Memory B cell (primary cell): ENCODE measurements at regions not wholly inside any gene's neighbourhood (a gene's known extent, or its start where the extent isn't known, plus 50 kb on each side); places are given as distances from the start of the nearest gene placed in this dataset.

ENCODE experiments used
- ATAC-seq: fragments of 150-1000 bp; cut with Tn5 transposase; 2 replicates; pipeline ENCODE4 v1.10.0; 2021; ENCODE audit warnings: low read depth, mild to moderate bottlenecking, moderate library complexity
- DNase-seq, 2 donors: peaks; one replicate each; pipeline ENCODE4 v3.0.0; 2022; ENCODE audit warnings: low spot score in 2 of 2
- H3K27ac Mint-ChIP-seq: one replicate; pipeline ENCODE4 v1.8.0; 2022; ENCODE audit warnings: mild to moderate bottlenecking, moderate library complexity, mixed read lengths
- H3K27me3 Mint-ChIP-seq: one replicate; pipeline ENCODE4 v1.8.0; 2022; ENCODE audit warnings: mixed read lengths
- H3K36me3 Mint-ChIP-seq: one replicate; pipeline ENCODE4 v1.8.0; 2022; ENCODE audit warnings: mild to moderate bottlenecking, mixed read lengths
- H3K4me1 Mint-ChIP-seq: one replicate; pipeline ENCODE4 v1.8.0; 2022; ENCODE audit warnings: mixed read lengths
- H3K4me3 Mint-ChIP-seq: one replicate; pipeline ENCODE4 v1.8.0; 2022; ENCODE audit warnings: mild to moderate bottlenecking, moderate library complexity, mixed read lengths
- H3K9me3 Mint-ChIP-seq: one replicate; pipeline ENCODE4 v1.8.0; 2022; ENCODE audit warnings: mixed read lengths

DNA sequence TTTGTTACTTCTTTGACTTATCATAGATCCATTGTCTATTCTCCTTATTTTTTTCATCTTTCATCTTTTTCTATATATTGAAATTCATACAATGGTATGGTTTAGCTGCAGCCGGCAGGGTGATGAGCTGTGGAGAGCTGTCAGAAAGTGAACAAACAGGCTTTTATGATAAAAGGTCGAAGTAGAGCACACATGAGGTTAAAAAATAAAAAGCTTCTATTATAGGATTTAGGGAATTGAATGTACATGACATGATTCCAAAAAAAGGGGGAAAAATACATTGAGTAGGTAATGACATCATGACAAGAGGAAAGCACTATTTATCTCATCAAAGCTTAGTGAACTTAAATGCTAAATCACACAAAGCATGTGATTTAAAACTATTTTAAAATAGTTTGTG is 884.8 kb downstream of the METTL15 start:
- DNase-seq = no peak
- no peak overlapping the region for H3K4me3 Mint-ChIP-seq
- no peaks in the 10 kb centered on the region for H3K36me3 Mint-ChIP-seq
- H3K4me1 Mint-ChIP-seq = no peaks in the 10 kb centered on the region
- no peaks in the 10 kb centered on the region for H3K9me3 Mint-ChIP-seq
- no peak overlapping the region for H3K27ac Mint-ChIP-seq
- H3K27me3 Mint-ChIP-seq = no peaks in the 10 kb centered on the region
- no peak for ATAC-seq

DNA sequence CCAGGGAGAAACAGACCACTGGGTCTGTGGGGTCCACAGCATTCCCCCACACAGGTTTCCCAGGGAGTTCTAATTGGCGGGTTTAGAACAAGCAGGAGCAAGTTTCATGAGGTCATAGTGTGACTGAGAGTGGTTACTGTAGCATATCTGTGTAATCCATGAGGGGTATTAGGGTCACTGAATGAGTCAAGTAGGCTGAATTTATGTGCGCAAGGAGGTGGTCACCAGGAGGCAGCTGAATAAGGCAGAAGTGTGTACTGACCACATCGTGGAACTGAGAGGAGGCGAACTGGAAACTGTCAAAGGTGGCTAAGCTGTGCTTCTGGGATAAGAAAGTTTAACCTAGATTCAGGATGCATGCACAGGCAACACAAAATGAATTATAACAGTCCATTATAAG is 876.0 kb downstream of the METTL15 start:
- DNase-seq = no peak
- Mint-ChIP-seq H3K9me3 (no peaks in the 10 kb centered on the region), H3K27me3 (no peaks in the 10 kb centered on the region), H3K36me3 (no peaks in the 10 kb centered on the region), H3K4me1 (no peaks in the 10 kb centered on the region), H3K27ac (no peak overlapping the region), H3K4me3 (no peak overlapping the region)
- no peak for ATAC-seq

DNA sequence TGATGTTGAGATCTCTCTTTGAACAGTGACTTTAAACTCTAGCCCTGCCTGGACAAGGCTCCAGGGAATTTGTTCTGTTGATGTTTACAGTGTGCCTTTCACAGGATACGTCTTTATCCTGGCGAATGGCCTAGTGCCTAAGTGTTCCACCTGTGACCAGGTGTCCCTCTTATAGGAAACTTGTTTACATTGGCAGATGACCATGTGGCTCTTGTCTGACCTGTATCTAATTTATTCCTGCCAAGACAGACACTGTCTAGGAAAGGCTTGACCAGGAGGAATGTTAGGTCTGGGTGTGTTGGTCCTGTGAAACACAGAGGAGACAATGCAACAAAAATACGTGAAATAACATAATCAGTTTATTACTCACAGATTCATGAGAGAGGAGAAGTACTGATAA is 875.6 kb downstream of the METTL15 start:
- no peaks in the 10 kb centered on the region for H3K9me3 Mint-ChIP-seq
- no peak overlapping the region for H3K27ac Mint-ChIP-seq
- H3K36me3 Mint-ChIP-seq = no peaks in the 10 kb centered on the region
- H3K4me1 Mint-ChIP-seq = no peaks in the 10 kb centered on the region
- no peaks in the 10 kb centered on the region for H3K27me3 Mint-ChIP-seq
- no peak for ATAC-seq
- DNase-seq = no peak
- no peak overlapping the region for H3K4me3 Mint-ChIP-seq

DNA sequence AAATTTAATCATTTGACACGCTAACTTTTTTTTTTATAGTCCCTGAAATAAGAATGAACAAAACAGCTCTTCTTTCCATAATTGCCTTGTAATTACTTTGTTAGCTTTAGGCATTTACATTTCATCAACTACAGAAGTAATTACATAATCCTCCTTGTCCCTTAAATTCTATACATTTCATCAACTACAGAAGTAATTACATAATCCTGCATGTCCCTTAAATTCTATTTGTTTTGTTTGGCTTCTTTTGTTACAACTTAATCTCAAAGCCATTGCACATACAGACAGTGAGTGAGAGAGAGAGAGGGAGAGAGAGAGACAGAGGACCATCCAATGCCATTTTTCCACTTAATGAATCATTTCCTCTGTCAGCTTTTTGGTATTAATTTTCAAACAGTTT is 873.2 kb downstream of the METTL15 start:
- DNase-seq = no peak
- Mint-ChIP-seq H3K36me3 (no peaks in the 10 kb centered on the region), H3K27me3 (no peaks in the 10 kb centered on the region), H3K9me3 (no peaks in the 10 kb centered on the region), H3K4me1 (no peaks in the 10 kb centered on the region), H3K27ac (no peak overlapping the region), H3K4me3 (no peak overlapping the region)
- no peak for ATAC-seq

DNA sequence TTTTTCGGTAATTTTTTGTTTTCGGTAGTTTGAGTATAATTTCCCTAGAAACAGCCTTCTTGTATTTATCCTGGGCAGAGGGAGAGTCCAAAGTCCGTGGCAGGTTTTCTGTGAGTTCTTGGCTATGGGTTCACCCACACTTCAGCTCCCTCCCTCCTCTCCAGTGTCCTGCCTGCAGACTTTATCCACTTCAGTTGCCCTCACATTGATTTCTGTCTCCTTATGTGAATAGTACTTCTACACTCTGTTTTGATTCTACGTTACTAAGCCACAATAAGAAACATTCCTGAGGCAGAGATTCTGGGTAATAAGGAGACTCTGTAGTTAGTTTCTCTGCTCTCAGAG is 868.6 kb downstream of the METTL15 start:
- H3K4me1 Mint-ChIP-seq = no peaks in the 10 kb centered on the region
- H3K9me3 Mint-ChIP-seq = peaks cover 7% of the 10 kb centered on the region
- no peak for DNase-seq
- H3K27me3 Mint-ChIP-seq = no peaks in the 10 kb centered on the region
- no peaks in the 10 kb centered on the region for H3K36me3 Mint-ChIP-seq
- H3K27ac Mint-ChIP-seq = no peak overlapping the region
- ATAC-seq = no peak
- no peak overlapping the region for H3K4me3 Mint-ChIP-seq

DNA sequence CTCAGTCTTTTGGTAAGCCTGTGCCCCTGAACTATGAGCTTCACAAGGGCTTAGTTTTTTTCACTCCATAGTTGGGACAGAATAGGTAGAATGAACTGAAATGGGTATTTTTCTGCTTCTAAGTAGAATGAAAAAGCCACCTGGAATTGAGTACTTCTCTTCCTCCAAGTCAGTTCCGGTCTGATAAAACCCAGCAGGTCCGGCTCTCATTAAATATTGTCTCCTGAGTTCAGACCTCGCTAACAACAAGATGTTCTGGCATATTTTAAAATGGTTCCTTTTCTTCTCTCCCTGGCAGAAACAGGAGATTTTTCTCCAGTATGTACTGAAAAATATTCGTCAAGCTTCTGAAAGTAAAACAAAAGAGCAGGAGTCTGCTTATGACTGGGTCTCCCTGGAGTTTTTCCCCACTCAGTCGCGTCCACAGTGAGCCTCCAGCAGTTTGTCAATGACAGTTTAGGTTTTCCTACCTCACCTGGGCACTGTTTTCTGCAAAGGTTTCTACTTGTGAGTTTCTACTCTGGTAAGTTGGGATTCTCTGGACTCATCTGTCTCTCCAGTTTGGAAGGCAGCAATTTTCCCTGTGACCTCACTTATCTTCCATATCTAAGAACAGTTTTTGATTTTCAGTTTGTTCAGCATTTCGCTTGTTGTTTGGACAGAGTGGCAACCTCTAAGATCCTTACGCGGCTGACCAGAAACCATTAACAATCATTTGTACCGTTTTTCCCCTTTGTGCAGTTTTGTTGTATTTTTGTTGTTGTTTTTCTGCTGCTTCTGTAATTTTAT is 868.0 kb downstream of the METTL15 start:
- no peak for DNase-seq
- ATAC-seq = no peak
- Mint-ChIP-seq H3K36me3 (no peaks in the 10 kb centered on the region), H3K9me3 (peaks cover 7% of the 10 kb centered on the region), H3K4me1 (no peaks in the 10 kb centered on the region), H3K4me3 (no peak overlapping the region), H3K27me3 (no peaks in the 10 kb centered on the region), H3K27ac (no peak overlapping the region)

DNA sequence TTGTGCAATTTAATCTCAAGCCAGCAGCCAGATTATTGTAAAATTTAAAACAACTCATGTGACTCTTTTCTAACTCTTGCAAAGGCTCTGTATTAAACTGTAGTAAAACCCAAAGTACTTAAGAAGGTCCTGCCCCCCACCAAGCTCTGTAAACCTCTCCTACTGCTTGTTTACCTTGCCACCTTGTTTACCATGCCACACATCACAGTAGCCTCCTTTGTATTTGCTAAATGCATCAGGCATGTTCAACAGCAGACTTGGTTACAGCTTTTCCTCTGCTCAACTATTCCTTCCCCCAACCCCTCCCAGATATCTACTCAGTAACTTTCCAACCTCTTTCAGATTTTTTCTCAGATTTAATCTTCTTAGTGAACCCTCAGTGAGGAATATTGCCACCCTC is 861.6 kb downstream of the METTL15 start:
- no peak overlapping the region for H3K27ac Mint-ChIP-seq
- H3K4me1 Mint-ChIP-seq = no peaks in the 10 kb centered on the region
- no peak for ATAC-seq
- H3K9me3 Mint-ChIP-seq = peaks cover 4% of the 10 kb centered on the region
- H3K36me3 Mint-ChIP-seq = no peaks in the 10 kb centered on the region
- no peak for DNase-seq
- H3K27me3 Mint-ChIP-seq = no peaks in the 10 kb centered on the region
- H3K4me3 Mint-ChIP-seq = no peak overlapping the region

DNA sequence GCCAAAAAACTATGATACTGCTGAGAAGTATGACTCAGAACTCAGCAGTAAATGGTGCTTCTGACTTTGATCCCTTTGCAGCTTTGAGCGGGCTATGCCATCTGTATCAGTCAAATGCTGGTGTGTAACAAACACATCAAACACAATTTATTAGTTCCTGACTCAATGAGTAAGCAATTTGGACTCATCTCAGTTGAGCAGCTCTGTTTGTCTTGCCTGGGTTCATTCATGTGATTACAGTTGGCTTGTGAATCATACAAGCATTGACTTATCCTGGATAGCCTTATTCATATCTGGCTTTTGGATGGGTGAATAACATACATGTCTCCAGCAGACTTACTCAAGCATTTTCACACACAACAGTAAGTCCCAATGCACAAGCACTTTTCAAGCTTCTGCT is 858.8 kb downstream of the METTL15 start:
- DNase-seq = no peak
- Mint-ChIP-seq H3K4me3 (no peak overlapping the region), H3K27me3 (no peaks in the 10 kb centered on the region), H3K36me3 (no peaks in the 10 kb centered on the region), H3K9me3 (no peaks in the 10 kb centered on the region), H3K4me1 (no peaks in the 10 kb centered on the region), H3K27ac (no peak overlapping the region)
- no peak for ATAC-seq

DNA sequence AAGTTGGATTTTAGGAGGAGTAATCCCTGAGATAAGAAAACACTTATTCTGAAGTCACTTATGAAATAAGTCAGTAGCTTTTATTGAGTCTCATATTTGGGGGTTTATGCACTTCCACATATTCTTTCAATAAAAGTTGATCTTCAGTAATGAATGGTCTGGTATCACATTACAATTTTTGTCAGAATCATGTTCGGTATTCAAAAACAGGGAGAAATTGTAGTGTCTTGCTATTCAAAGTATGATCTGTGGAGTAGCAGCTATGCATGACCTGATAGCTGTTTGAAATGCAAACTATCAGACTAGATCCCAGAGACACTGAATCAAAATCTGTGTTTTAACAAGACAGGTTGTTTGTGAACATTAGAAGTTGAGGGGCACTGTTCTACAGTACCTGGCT is 857.6 kb downstream of the METTL15 start:
- Mint-ChIP-seq H3K27me3 (no peaks in the 10 kb centered on the region), H3K4me1 (no peaks in the 10 kb centered on the region), H3K27ac (no peak overlapping the region), H3K36me3 (no peaks in the 10 kb centered on the region), H3K9me3 (peaks cover 1% of the 10 kb centered on the region), H3K4me3 (no peak overlapping the region)
- ATAC-seq (no peak), DNase-seq (no peak)

DNA sequence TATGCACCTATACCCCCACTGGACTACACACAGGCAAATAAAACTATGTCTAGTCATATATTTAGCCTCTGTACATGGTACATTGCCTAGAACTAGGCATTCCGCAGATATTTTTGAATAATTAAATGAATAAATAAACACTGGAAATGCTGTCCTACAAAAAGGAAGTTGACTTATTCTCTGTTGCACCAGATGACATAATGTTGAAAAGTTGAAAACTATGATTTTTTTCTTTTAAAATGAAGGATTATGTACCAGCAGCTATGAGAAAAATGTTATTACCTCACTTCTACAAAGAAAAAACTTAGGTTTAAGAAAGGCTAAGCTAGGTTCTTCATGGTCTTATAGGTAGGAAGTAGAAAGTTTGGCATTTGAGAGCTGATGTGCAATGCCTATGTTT is 856.6 kb downstream of the METTL15 start:
- H3K9me3 Mint-ChIP-seq = peaks cover 2% of the 10 kb centered on the region

DNA sequence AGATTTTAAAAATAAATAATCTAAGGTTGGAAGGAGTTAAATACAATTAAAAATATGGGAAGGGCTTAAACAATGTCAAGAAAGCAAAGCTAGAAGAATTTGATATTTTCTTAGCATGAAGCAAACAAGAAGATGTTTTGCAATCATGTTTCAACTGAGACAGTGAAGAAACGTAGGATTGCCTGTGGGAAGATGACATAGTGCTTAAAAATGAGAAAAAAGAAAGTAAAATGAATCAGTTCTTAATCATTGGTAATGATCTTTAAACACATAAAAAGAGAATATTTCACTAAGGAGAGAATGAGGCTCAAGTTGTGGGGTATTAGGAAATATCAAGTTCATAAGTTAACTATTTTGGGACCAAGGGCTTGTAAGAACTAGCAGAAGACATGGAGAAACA is 855.0 kb downstream of the METTL15 start:
- Mint-ChIP-seq H3K36me3 (no peaks in the 10 kb centered on the region), H3K4me3 (no peak overlapping the region), H3K27me3 (no peaks in the 10 kb centered on the region), H3K4me1 (no peaks in the 10 kb centered on the region), H3K9me3 (peaks cover 3% of the 10 kb centered on the region), H3K27ac (no peak overlapping the region)
- DNase-seq (no peak), ATAC-seq (no peak)

More for the DNA sequence above, 856.6 kb downstream of the METTL15 start:
- ATAC-seq = no peak
- Mint-ChIP-seq H3K36me3 (no peaks in the 10 kb centered on the region), H3K4me1 (no peaks in the 10 kb centered on the region), H3K27me3 (no peaks in the 10 kb centered on the region), H3K27ac (no peak overlapping the region), H3K4me3 (no peak overlapping the region)
- DNase-seq = no peak

DNA sequence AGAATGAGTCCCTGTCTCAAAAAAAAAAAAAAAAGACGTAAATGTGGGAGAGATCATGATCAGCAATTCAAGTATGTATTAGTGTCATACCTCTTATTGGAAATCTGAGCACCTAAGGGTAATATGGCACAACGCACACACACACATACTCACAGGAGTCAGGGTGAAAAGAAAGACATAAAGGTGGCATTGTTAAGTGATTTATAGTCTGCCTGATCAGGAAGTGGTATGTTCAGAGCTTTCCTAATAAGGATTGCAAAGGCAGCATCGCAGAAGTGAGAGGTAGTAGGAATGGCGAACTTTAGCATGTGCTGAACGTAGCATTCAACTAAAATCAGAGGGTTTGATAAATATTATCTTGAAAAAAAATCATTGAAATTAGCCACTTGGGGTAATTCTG is 854.3 kb downstream of the METTL15 start:
- DNase-seq (no peak), ATAC-seq (no peak)
- no peak overlapping the region for H3K4me3 Mint-ChIP-seq
- H3K27me3 Mint-ChIP-seq = no peaks in the 10 kb centered on the region
- no peak overlapping the region for H3K27ac Mint-ChIP-seq
- H3K4me1 Mint-ChIP-seq = no peaks in the 10 kb centered on the region
- H3K36me3 Mint-ChIP-seq = no peaks in the 10 kb centered on the region
- peaks cover 3% of the 10 kb centered on the region for H3K9me3 Mint-ChIP-seq

DNA sequence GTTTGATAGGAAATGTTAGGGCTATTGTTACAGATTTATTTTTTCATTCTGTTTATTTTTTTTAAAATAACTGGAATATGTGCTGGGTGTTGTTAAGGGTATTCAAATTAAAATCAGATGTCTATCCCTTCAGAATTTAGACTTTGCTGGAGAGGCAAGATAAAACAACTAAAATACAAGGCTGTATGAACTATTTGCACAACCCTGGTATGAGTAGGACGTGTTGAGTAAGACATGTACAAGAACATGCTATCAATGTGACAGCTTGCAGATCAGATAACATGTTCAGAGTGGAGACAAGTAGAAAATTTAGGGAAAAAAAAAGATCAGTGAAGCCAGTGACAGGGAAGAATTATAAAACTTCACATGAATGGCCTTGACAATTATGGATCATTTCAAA is 853.5 kb downstream of the METTL15 start:
- no peaks in the 10 kb centered on the region for H3K36me3 Mint-ChIP-seq
- H3K9me3 Mint-ChIP-seq = peaks cover 4% of the 10 kb centered on the region
- no peak for ATAC-seq
- H3K4me1 Mint-ChIP-seq = no peaks in the 10 kb centered on the region
- DNase-seq = no peak
- no peak overlapping the region for H3K27ac Mint-ChIP-seq
- no peak overlapping the region for H3K4me3 Mint-ChIP-seq
- H3K27me3 Mint-ChIP-seq = no peaks in the 10 kb centered on the region

DNA sequence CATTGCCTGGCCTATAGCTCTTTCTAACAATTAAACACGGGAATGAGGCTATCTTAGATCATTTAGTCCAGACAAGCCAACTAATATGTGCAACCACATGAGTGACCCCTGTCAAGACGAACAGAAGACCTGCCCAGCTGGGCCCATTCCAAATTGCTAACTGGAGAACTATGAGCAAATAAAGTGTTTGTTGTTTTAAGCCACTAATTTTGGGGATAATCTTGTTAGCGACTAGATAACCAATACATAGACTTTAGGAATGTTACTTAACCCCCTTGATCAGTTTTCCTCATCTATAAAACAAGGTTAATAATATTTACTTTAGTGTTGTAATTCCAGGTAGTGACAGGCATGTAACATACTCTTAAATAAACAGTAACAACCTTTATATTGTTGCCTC is 848.3 kb downstream of the METTL15 start:
- H3K36me3 Mint-ChIP-seq = no peaks in the 10 kb centered on the region
- H3K4me1 Mint-ChIP-seq = no peaks in the 10 kb centered on the region
- peaks cover 5% of the 10 kb centered on the region for H3K9me3 Mint-ChIP-seq
- ATAC-seq (no peak), DNase-seq (no peak)
- no peak overlapping the region for H3K27ac Mint-ChIP-seq
- H3K27me3 Mint-ChIP-seq = no peaks in the 10 kb centered on the region
- H3K4me3 Mint-ChIP-seq = no peak overlapping the region

DNA sequence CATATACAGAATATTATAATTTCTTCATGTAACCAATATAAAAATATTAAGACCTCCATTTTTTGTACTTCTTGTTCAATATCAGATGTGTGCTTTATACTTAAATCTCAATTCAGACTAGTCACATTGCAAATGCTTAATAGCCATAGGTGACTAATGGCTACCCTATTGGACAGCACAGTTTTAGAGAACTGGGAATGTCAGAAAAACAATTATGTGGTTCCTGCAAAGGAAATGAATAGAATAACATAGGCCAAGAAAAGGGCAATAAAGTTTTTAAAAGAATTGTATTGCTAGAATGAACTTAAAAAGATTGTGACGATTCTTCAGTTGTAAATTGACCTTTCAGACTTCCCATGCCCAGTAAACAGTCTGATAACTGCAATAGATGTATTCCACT is 843.0 kb downstream of the METTL15 start:
- Mint-ChIP-seq H3K4me1 (no peaks in the 10 kb centered on the region), H3K4me3 (no peak overlapping the region), H3K27me3 (no peaks in the 10 kb centered on the region), H3K27ac (no peak overlapping the region), H3K9me3 (no peaks in the 10 kb centered on the region), H3K36me3 (no peaks in the 10 kb centered on the region)
- DNase-seq (no peak), ATAC-seq (no peak)
